Activated CD4-positive, alpha-beta T cell treated with anti-CD3 and anti-CD28 coated beads, Interleukin-10, Interleukin-2, amounts not matched to agents 100 ng/mL and 50 ng/mL, durations not matched to agents 16 hours and 8 hours (primary cell): ENCODE measurements at regions not wholly inside any gene's neighbourhood (a gene's known extent, or its start where the extent isn't known, plus 50 kb on each side); places are given as distances from the start of the nearest gene placed in this dataset.
"Not testable (repeated sequence)": the region's sequence is repeated elsewhere in the genome, so short reads cannot be mapped to it uniquely, and the experiment has no call there.

Experiments
- DNase-seq: peaks from one replicate; pipeline ENCODE4 v3.0.0-alpha.2; 2020

GRCh38 chr1:143574891-143575520 is 396.8 kb downstream of the FAM72C start:
- DNase-seq: no peak

GRCh38 chr1:143572661-143573060 is 399.1 kb downstream of the FAM72C start:
- DNase-seq: not testable (repeated sequence)

GRCh38 chr1:143563761-143564160 is 408.0 kb downstream of the FAM72C start:
- DNase-seq: not testable (repeated sequence)

GRCh38 chr1:143553627-143554026 is 418.2 kb downstream of the FAM72C start:
- no peak for DNase-seq

- not testable (repeated sequence) for DNase-seq
Measured at GRCh38 chr1:143504703-143505102, 467.1 kb downstream of the FAM72C start.

GRCh38 chr1:143504080-143504479 is 467.7 kb downstream of the FAM72C start:
- not testable (repeated sequence) for DNase-seq

GRCh38 chr1:143503048-143503447 is 468.7 kb downstream of the FAM72C start:
- DNase-seq: not testable (repeated sequence)

GRCh38 chr1:143502038-143502437 is 469.7 kb downstream of the FAM72C start:
- DNase-seq: not testable (repeated sequence)

- not testable (repeated sequence) for DNase-seq
Measured at GRCh38 chr1:143498059-143498749, 473.6 kb downstream of the FAM72C start.

GRCh38 chr1:143497374-143497747 is 474.4 kb downstream of the FAM72C start:
- DNase-seq: no peak

GRCh38 chr1:143496526-143497373 is 475.0 kb downstream of the FAM72C start:
- not testable (repeated sequence) for DNase-seq
